ENCODE measurements at regions not wholly inside any gene's neighbourhood (a gene's known extent, or its start where the extent isn't known, plus 50 kb on each side); places are given as distances from the start of the nearest gene placed in this dataset.

- no peak for DNase-seq
Measured at GRCh38 chr18:32542221-32542798, 71.6 kb upstream of the GAREM1 start.

DNA sequence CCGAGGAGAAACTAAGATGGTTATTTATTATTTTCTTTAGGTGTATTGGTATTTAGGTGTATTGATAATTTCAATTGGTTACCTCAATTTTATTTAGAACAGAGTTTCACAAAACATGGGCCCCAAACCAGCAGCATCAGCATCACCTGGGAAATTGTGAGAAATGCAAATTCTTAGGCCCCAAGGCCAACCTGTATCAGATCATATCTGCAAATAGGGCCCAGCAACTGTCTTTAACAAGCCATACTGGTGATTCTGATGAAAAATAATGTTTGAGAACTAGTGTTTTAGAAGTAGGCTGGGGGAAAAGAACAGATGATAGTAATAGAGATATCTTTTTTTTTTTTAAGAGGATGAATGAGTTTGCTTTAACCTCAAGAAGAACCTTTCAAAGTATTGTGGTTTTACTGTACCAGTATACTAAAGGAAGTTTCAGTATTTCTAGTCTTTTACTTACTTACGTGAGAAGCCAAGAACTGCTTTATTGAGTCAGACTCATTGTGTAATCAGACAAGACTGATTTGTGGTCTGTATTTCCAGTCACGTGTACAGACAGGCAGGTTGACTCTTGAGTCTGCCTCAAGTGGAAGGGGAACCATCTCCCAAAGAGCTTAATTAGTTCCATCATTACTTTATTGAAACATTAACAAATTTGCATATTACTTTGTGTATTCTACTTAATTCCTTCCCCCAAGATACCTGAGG is 60.4 kb upstream of the GAREM1 start:
- DNase-seq = no peak

DNA sequence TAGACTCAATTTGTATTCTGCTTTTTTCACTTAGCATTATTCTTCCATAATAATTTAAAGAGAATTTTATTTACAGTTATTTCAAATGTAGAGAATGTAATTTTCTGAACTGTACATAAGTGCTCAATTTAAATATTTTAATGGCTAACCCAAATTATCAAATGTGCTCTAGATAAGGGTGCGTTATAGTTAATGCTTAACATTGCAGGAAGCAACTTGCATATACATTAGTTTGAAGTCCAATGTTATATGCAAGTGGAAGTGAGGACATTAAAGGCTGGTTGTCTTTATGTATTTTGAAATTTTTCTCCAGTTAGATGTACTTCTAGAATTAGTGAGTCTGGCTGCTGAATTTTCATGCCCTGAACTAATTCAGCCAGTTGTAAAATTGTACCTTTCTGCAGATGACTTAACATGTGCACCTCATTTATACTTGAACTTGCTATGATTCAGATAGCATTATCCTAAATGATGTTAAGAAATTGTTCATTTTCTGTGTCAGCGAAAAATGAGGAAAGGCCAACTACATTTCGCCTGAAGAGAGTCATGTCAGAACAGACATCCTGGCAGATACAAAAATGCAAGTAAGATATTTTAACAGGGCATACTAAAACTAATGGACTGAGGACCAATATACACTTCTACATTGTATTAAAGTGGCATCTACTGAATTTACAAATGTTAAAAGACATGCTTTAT is 59.2 kb upstream of the GAREM1 start:
- DNase-seq = no peak

GRCh38 chr18:32520771-32521170 is 50.1 kb upstream of the GAREM1 start:
- no peak for DNase-seq

Data from right forelimb (tissue), 1 donor.